Upper lobe of left lung (tissue), 6 donors: ENCODE measurements at regions not wholly inside any gene's neighbourhood (a gene's known extent, or its start where the extent isn't known, plus 50 kb on each side); places are given as distances from the start of the nearest gene placed in this dataset.

ENCODE experiments used
- ATAC-seq, 2 donors: fragments of 200-7000 bp; cut with Tn5 transposase; one replicate each; pipeline ENCODE4 v1.9.1; 2022; ENCODE audit warnings: mild to moderate bottlenecking in 2 of 2, moderate library complexity in 2 of 2; ENCODE audit not compliant: low FRiP score in 2 of 2
- DNase-seq, 2 donors: peaks; one replicate each; pipeline ENCODE4 v3.0.0-alpha.2; 2019 to 2020
- H3K27ac ChIP-seq, 4 donors: fragments of 200-600 bp; sonication (generic); one replicate each; pipeline ENCODE4 v1.5.1; 2016 to 2019
- H3K27me3 ChIP-seq, 4 donors: fragments of 200-600 bp; sonication (generic); one replicate each; pipeline ENCODE4 v1.5.1; 2017 to 2019
- H3K36me3 ChIP-seq, 4 donors: fragments of 200-600 bp; sonication (generic); one replicate each; pipeline ENCODE4 v1.5.1; 2016 to 2019
- H3K4me1 ChIP-seq, 4 donors: fragments of 200-600 bp; sonication (generic); one replicate each; pipeline ENCODE4 v1.5.1; 2018 to 2019
- H3K4me3 ChIP-seq, 4 donors: fragments of 200-600 bp; sonication (generic); one replicate each; pipeline ENCODE4 v1.5.1; 2017 to 2019; ENCODE audit warnings: mild to moderate bottlenecking in 2 of 4, moderate library complexity in 1 of 4
- H3K9me3 ChIP-seq, 4 donors: fragments of 200-600 bp; sonication (generic); one replicate each; pipeline ENCODE4 v1.5.1; 2018 to 2019
- CTCF ChIP-seq, 6 experiments: fragments of 450-650 bp in 4 of 6; fragments of 200-600 bp in 2 of 6; sonication (generic) in 2 of 6; IDR thresholded peaks; one replicate each; pipeline ENCODE4 v1.5.1; 2016 to 2019; ENCODE audit warnings: antibody characterized with exemption in 6 of 6
- EP300 ChIP-seq, 4 donors: sonication (generic); formaldehyde crosslinking; IDR thresholded peaks; one replicate each; pipeline ENCODE4 v1.5.1; 2017; ENCODE audit warnings: antibody characterized with exemption in 4 of 4, control low read depth in 2 of 4
- POLR2A ChIP-seq, 4 donors: fragments of 450-650 bp; IDR thresholded peaks; one replicate each; pipeline ENCODE4 v1.5.1; 2016 to 2017; ENCODE audit warnings: antibody characterized with exemption in 4 of 4, mild to moderate bottlenecking in 2 of 4
- POLR2AphosphoS5 ChIP-seq, 2 donors: sonication (generic); formaldehyde crosslinking; IDR thresholded peaks; one replicate each; pipeline ENCODE4 v1.5.1; 2017; ENCODE audit warnings: antibody characterized with exemption in 2 of 2
- WGBS, 2 donors: methylation state at CpG; one replicate each; pipeline ENCODE4 v1.1.5; 2017 to 2018; 5-methylcytosine and 5-hydroxymethylcytosine counted together
- donor health status: DM: no; HTN: no; CAD: no; lungs with moderate emphysema.
- donor health status: DM: no; HTN: yes; CAD: no; lungs with severe emphysema.

GRCh38 chr1:73717976-73718375 lies 480.0 kb downstream of the LRRIQ3 start:
- ATAC-seq (no peak), DNase-seq (no peak)
- Histone ChIP-seq H3K9me3 (no peaks in the 10 kb centered on the region), H3K27ac (no peak overlapping the region), H3K36me3 (no peaks in the 10 kb centered on the region), H3K27me3 (no peaks in the 10 kb centered on the region), H3K4me3 (no peak overlapping the region), H3K4me1 (no peaks in the 10 kb centered on the region)
- 63 to 69% methylated on average over 1 of the region's 1 CpG for WGBS, 2 donors
- TF ChIP-seq CTCF (IDR thresholded peaks at IDR 0.05) = no peak
- no peak for TF ChIP-seq EP300 (IDR thresholded peaks at IDR 0.05)
- TF ChIP-seq POLR2AphosphoS5 (IDR thresholded peaks at IDR 0.05) = no peak
- no peak for TF ChIP-seq POLR2A (IDR thresholded peaks at IDR 0.05)

GRCh38 chr1:73711089-73711488 lies 486.9 kb downstream of the LRRIQ3 start:
- TF ChIP-seq CTCF (IDR thresholded peaks at IDR 0.05) (no peak), POLR2A (IDR thresholded peaks at IDR 0.05) (no peak), EP300 (IDR thresholded peaks at IDR 0.05) (no peak), POLR2AphosphoS5 (IDR thresholded peaks at IDR 0.05) (no peak)
- H3K9me3 ChIP-seq = no peaks in the 10 kb centered on the region
- H3K4me3 ChIP-seq = no peak overlapping the region
- no peak overlapping the region for H3K27ac ChIP-seq
- DNase-seq (no peak), ATAC-seq (no peak)
- 84 to 95% methylated on average over 1 of the region's 1 CpG for WGBS, 2 donors
- H3K27me3 ChIP-seq = no peaks in the 10 kb centered on the region
- no peaks in the 10 kb centered on the region for H3K36me3 ChIP-seq
- no peaks in the 10 kb centered on the region for H3K4me1 ChIP-seq

- Histone ChIP-seq H3K4me1 (no peaks in the 10 kb centered on the region), H3K27me3 (no peaks in the 10 kb centered on the region), H3K4me3 (no peak overlapping the region), H3K9me3 (no peaks in the 10 kb centered on the region), H3K36me3 (no peaks in the 10 kb centered on the region), H3K27ac (no peak overlapping the region)
- ATAC-seq (no peak), DNase-seq (no peak)
- TF ChIP-seq EP300 (IDR thresholded peaks at IDR 0.05) (no peak), CTCF (IDR thresholded peaks at IDR 0.05) (no peak), POLR2A (IDR thresholded peaks at IDR 0.05) (no peak), POLR2AphosphoS5 (IDR thresholded peaks at IDR 0.05) (no peak)
- WGBS, 2 donors = 55 to 56% methylated on average over 1 of the region's 1 CpG
Observed at GRCh38 chr1:73701826-73702225, 496.1 kb downstream of the LRRIQ3 start.

GRCh38 chr1:73676186-73676585 lies 521.8 kb downstream of the LRRIQ3 start:
- WGBS, 2 donors = 70 to 73% methylated on average over 3 of the region's 3 CpGs
- Histone ChIP-seq H3K27ac (no peak overlapping the region), H3K4me3 (no peak overlapping the region), H3K9me3 (no peaks in the 10 kb centered on the region), H3K36me3 (no peaks in the 10 kb centered on the region), H3K4me1 (no peaks in the 10 kb centered on the region), H3K27me3 (no peaks in the 10 kb centered on the region)
- no peak for TF ChIP-seq EP300 (IDR thresholded peaks at IDR 0.05)
- TF ChIP-seq POLR2AphosphoS5 (IDR thresholded peaks at IDR 0.05) = no peak
- DNase-seq (no peak), ATAC-seq (no peak)

- no peaks in the 10 kb centered on the region for H3K36me3 ChIP-seq
- no peaks in the 10 kb centered on the region for H3K27me3 ChIP-seq
- no peaks in the 10 kb centered on the region for H3K9me3 ChIP-seq
- WGBS, 2 donors = 5 to 9% methylated on average over 2 of the region's 2 CpGs
- ATAC-seq (no peak), DNase-seq (no peak)
- no peak overlapping the region for H3K4me3 ChIP-seq
- no peak overlapping the region for H3K27ac ChIP-seq
- peak in 4 of 6 experiments; percentile 12 to 50 (median 30) for TF ChIP-seq CTCF (IDR thresholded peaks at IDR 0.05)
- TF ChIP-seq EP300 (IDR thresholded peaks at IDR 0.05) = no peak
- no peaks in the 10 kb centered on the region for H3K4me1 ChIP-seq
Observed at GRCh38 chr1:73674945-73675561, 522.9 kb downstream of the LRRIQ3 start.
